Endodermal cell (in vitro differentiated cells): ENCODE measurements at regions not wholly inside any gene's neighbourhood (a gene's known extent, or its start where the extent isn't known, plus 50 kb on each side); places are given as distances from the start of the nearest gene placed in this dataset.

ENCODE experiments used
- DNase-seq: peaks from one replicate; pipeline ENCODE4 v3.0.0-alpha.2; 2017
- H3K27ac ChIP-seq: 2 replicates; pipeline ENCODE4 v1.5.1; 2013; ENCODE audit warnings: mild to moderate bottlenecking, low read depth, low read length, moderate library complexity
- H3K27me3 ChIP-seq: 2 replicates; pipeline ENCODE4 v1.6.1; 2013; ENCODE audit warnings: mild to moderate bottlenecking, low read length, moderate library complexity; ENCODE audit not compliant: insufficient read depth, control insufficient read depth, poor library complexity, severe bottlenecking
- H3K36me3 ChIP-seq: 2 replicates; pipeline ENCODE4 v1.7.0; 2013; ENCODE audit warnings: mild to moderate bottlenecking, low read length, moderate library complexity; ENCODE audit not compliant: control insufficient read depth, insufficient read depth
- H3K4me1 ChIP-seq: one replicate; pipeline ENCODE4 v1.7.0; 2013; ENCODE audit warnings: low read length; ENCODE audit not compliant: control insufficient read depth, insufficient read depth
- H3K4me3 ChIP-seq: 2 replicates; pipeline ENCODE4 v1.5.1; 2013; ENCODE audit warnings: mild to moderate bottlenecking, low read length, moderate library complexity
- H3K9ac ChIP-seq: 2 replicates; pipeline ENCODE4 v1.6.1; 2013; ENCODE audit warnings: mild to moderate bottlenecking, low read length, moderate library complexity; ENCODE audit not compliant: poor library complexity, severe bottlenecking; ENCODE audit errors: extremely low read depth
- H3K9me3 ChIP-seq: 2 replicates; pipeline ENCODE4 v1.6.1; 2013; ENCODE audit warnings: mild to moderate bottlenecking, low read length, moderate library complexity; ENCODE audit not compliant: control insufficient read depth
- H3K27ac Mint-ChIP-seq: 2 replicates; pipeline ENCODE4 v1.8.0; 2020; ENCODE audit warnings: mixed read lengths
- H3K27me3 Mint-ChIP-seq: 2 replicates; pipeline ENCODE4 v1.8.0; 2021; ENCODE audit warnings: mild to moderate bottlenecking, mixed read lengths; ENCODE audit not compliant: insufficient read depth
- H3K36me3 Mint-ChIP-seq: 2 replicates; pipeline ENCODE4 v1.8.0; 2020; ENCODE audit warnings: low read depth, mixed read lengths
- H3K4me1 Mint-ChIP-seq: 2 replicates; pipeline ENCODE4 v1.8.0; 2020; ENCODE audit warnings: mixed read lengths
- H3K4me3 Mint-ChIP-seq: 2 replicates; pipeline ENCODE4 v1.8.0; 2020; ENCODE audit warnings: mild to moderate bottlenecking, moderate library complexity, mixed read lengths
- H3K9me3 Mint-ChIP-seq: 2 replicates; pipeline ENCODE4 v1.8.0; 2020; ENCODE audit warnings: mild to moderate bottlenecking, mixed read lengths
- CTCF ChIP-seq: fragments of 200-600 bp; sonication (generic); conservative IDR thresholded peaks from 2 replicates; pipeline ENCODE4 v1.5.0; 2021; ENCODE audit warnings: antibody characterized with exemption, mild to moderate bottlenecking
- WGBS, 2 experiments: methylation state at CpG; one replicate each; pipeline versions ENCODE4 v1.1.5 to v1.1.7; 2013; ENCODE audit warnings: missing lambda C conversion rate in 2 of 2, mixed read lengths in 1 of 2; ENCODE audit not compliant: insufficient coverage in 1 of 2, insufficient read length in 1 of 2; 5-methylcytosine and 5-hydroxymethylcytosine counted together

GRCh38 chr16:61146429-61146828, 889.8 kb downstream of the CDH8 start:
- no peaks in the 10 kb centered on the region for H3K4me1 ChIP-seq
- Mint-ChIP-seq H3K4me3 (no peak overlapping the region), H3K4me1 (peaks cover 6% of the 10 kb centered on the region)

GRCh38 chr16:61131447-61131846, 904.8 kb downstream of the CDH8 start:
- no peak overlapping the region for H3K4me3 Mint-ChIP-seq
- Histone ChIP-seq H3K9ac (no peak overlapping the region), H3K4me3 (no peak overlapping the region), H3K36me3 (no peaks in the 10 kb centered on the region), H3K9me3 (no peaks in the 10 kb centered on the region), H3K27me3 (no peaks in the 10 kb centered on the region), H3K27ac (no peak overlapping the region), H3K4me1 (no peaks in the 10 kb centered on the region)
- TF ChIP-seq CTCF = no peak
- H3K27me3 Mint-ChIP-seq = peaks cover 3% of the 10 kb centered on the region
- no peak overlapping the region for H3K27ac Mint-ChIP-seq
- peaks cover 2% of the 10 kb centered on the region for H3K4me1 Mint-ChIP-seq
- H3K9me3 Mint-ChIP-seq = peaks cover 14% of the 10 kb centered on the region
- no peak for DNase-seq
- H3K36me3 Mint-ChIP-seq = no peaks in the 10 kb centered on the region

More at GRCh38 chr16:61146429-61146828, 889.8 kb downstream of the CDH8 start:
- H3K9me3 Mint-ChIP-seq = peaks cover 4% of the 10 kb centered on the region
- Histone ChIP-seq H3K27ac (no peak overlapping the region), H3K9me3 (no peaks in the 10 kb centered on the region), H3K9ac (no peak overlapping the region), H3K36me3 (no peaks in the 10 kb centered on the region), H3K27me3 (no peaks in the 10 kb centered on the region), H3K4me3 (no peak overlapping the region)
- 80% methylated on average over 1 of the region's 1 CpG; no CpG with 5 or more reads in 1 of the 2 experiments for WGBS, 2 experiments
- H3K36me3 Mint-ChIP-seq = no peaks in the 10 kb centered on the region
- no peaks in the 10 kb centered on the region for H3K27me3 Mint-ChIP-seq
- no peak for TF ChIP-seq CTCF
- DNase-seq = no peak
- H3K27ac Mint-ChIP-seq = no peak overlapping the region

- TF ChIP-seq CTCF = no peak
- Mint-ChIP-seq H3K27ac (no peak overlapping the region), H3K9me3 (peaks cover 14% of the 10 kb centered on the region), H3K4me3 (peak overlapping the region; percentile 61), H3K27me3 (peaks cover 3% of the 10 kb centered on the region), H3K36me3 (no peaks in the 10 kb centered on the region), H3K4me1 (peaks cover 6% of the 10 kb centered on the region)
- no peak for DNase-seq
- Histone ChIP-seq H3K9me3 (no peaks in the 10 kb centered on the region), H3K9ac (no peak overlapping the region), H3K27me3 (no peaks in the 10 kb centered on the region), H3K4me3 (no peak overlapping the region), H3K4me1 (peaks cover 2% of the 10 kb centered on the region), H3K36me3 (no peaks in the 10 kb centered on the region), H3K27ac (no peak overlapping the region)
- WGBS, 2 experiments = 97 to 98% methylated on average over 20 to 51 of the region's 54 CpGs
Measured at GRCh38 chr16:61128545-61129323, 907.5 kb downstream of the CDH8 start.
